ENCODE measurements at regions not wholly inside any gene's neighbourhood (a gene's known extent, or its start where the extent isn't known, plus 50 kb on each side); places are given as distances from the start of the nearest gene placed in this dataset.

DNA sequence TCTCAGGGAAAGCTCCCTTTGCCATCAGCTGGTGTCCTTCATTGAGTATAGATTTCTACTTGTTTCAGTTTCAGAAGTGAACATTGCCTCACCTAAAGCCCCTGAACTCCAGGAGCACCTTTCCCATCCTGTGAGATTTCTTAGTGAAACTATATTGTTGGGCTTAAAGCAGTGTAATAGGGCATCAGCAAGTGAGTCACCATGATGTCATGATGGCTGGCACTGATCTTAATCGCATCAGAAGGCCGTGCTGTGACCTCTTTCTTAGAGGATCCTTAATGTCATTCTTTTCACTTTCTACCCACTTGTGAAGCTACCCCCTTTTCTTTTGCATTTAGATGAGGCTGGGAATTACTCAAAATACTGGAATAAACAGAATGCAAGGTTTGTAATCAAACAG is 401.3 kb downstream of the MTRR start:
- TF ChIP-seq EZH2phosphoT487 (IDR thresholded peaks at IDR 0.05; ENCODE audit: borderline replicate concordance, low read depth) (no peak), TAF1 (IDR thresholded peaks at IDR 0.05; ENCODE audit: borderline replicate concordance, low read depth, low read length) (no peak), CTCF (IDR thresholded peaks at IDR 0.05) (no peak), REST (IDR thresholded peaks at IDR 0.05; ENCODE audit: low read depth, low read length) (no peak), TEAD4 (IDR thresholded peaks at IDR 0.05; ENCODE audit: borderline replicate concordance, insufficient read depth) (no peak)

Data from SK-N-SH (cell line).